H9 (cell line): ENCODE measurements at regions not wholly inside any gene's neighbourhood (a gene's known extent, or its start where the extent isn't known, plus 50 kb on each side); places are given as distances from the start of the nearest gene placed in this dataset.

Experiments
- DNase-seq: peaks from one replicate; pipeline ENCODE4 v3.0.0-alpha.2; 2017
- H2AFZ ChIP-seq: one replicate; pipeline ENCODE4 v1.6.1; 2013; ENCODE audit warnings: mild to moderate bottlenecking, low read length, control low read depth, moderate library complexity
- H2AK5ac ChIP-seq: 2 replicates; pipeline ENCODE4 v1.6.1; 2013; ENCODE audit warnings: low read length, control low read depth, mixed read lengths; ENCODE audit not compliant: insufficient read length
- H2BK120ac ChIP-seq: one replicate; pipeline ENCODE4 v1.6.1; 2013; ENCODE audit warnings: low read depth, mild to moderate bottlenecking, low read length, control low read depth, inconsistent platforms; ENCODE audit not compliant: poor library complexity, severe bottlenecking
- H2BK12ac ChIP-seq: 2 replicates; pipeline ENCODE4 v1.6.1; 2013; ENCODE audit warnings: low read length, control low read depth, mixed read lengths, low read depth; ENCODE audit not compliant: insufficient read length
- H2BK15ac ChIP-seq: 2 replicates; pipeline ENCODE4 v1.6.1; 2013; ENCODE audit warnings: low read depth, low read length, control low read depth
- H2BK20ac ChIP-seq: one replicate; pipeline ENCODE4 v1.6.1; 2013; ENCODE audit warnings: low read depth, mild to moderate bottlenecking, low read length, control low read depth, inconsistent platforms; ENCODE audit not compliant: poor library complexity, severe bottlenecking
- H2BK5ac ChIP-seq: 2 replicates; pipeline ENCODE4 v1.6.1; 2013; ENCODE audit warnings: low read length, control low read depth, mixed read lengths; ENCODE audit not compliant: insufficient read length
- H3K14ac ChIP-seq: 2 replicates; pipeline ENCODE4 v1.6.1; 2013; ENCODE audit warnings: low read length, control low read depth; ENCODE audit not compliant: insufficient read depth
- H3K18ac ChIP-seq: 2 replicates; pipeline ENCODE4 v1.6.1; 2013; ENCODE audit warnings: low read depth, mild to moderate bottlenecking, mixed read lengths, low read length, control low read depth; ENCODE audit not compliant: insufficient read length
- H3K23ac ChIP-seq: 2 replicates; pipeline ENCODE4 v1.6.1; 2013; ENCODE audit warnings: low read length, control low read depth, mixed read lengths, low read depth; ENCODE audit not compliant: insufficient read length
- H3K23me2 ChIP-seq: 2 replicates; pipeline ENCODE4 v1.6.1; 2013; ENCODE audit warnings: low read depth, mild to moderate bottlenecking, mixed read lengths, low read length, control low read depth; ENCODE audit not compliant: insufficient read length, poor library complexity, severe bottlenecking
- H3K27ac ChIP-seq: 2 replicates; pipeline ENCODE4 v1.5.1; 2013; ENCODE audit warnings: low read length, control low read depth, mixed read lengths, low read depth; ENCODE audit not compliant: insufficient read length
- H3K27me3 ChIP-seq: 2 replicates; pipeline ENCODE4 v1.6.1; 2013; ENCODE audit warnings: low read length, control low read depth, inconsistent platforms; ENCODE audit not compliant: insufficient read depth
- H3K4ac ChIP-seq: 2 replicates; pipeline ENCODE4 v1.6.1; 2013; ENCODE audit warnings: low read depth, mild to moderate bottlenecking, control low read depth, inconsistent platforms, low read length, moderate library complexity
- H3K4me1 ChIP-seq: 2 replicates; pipeline ENCODE4 v1.6.1; 2013; ENCODE audit warnings: low read length, control low read depth, inconsistent platforms; ENCODE audit not compliant: insufficient read depth
- H3K4me2 ChIP-seq: 2 replicates; pipeline ENCODE4 v1.6.1; 2013; ENCODE audit warnings: low read length, control low read depth, mixed read lengths; ENCODE audit not compliant: insufficient read length, insufficient read depth
- H3K56ac ChIP-seq: 2 replicates; pipeline ENCODE4 v1.6.1; 2013; ENCODE audit warnings: low read depth, mild to moderate bottlenecking, mixed read lengths, low read length, control low read depth; ENCODE audit not compliant: insufficient read length
- H3K79me1 ChIP-seq: 2 replicates; pipeline ENCODE4 v1.6.1; 2013; ENCODE audit warnings: low read depth, mild to moderate bottlenecking, moderate library complexity, low read length, control low read depth, inconsistent platforms; ENCODE audit not compliant: insufficient read depth, poor library complexity, severe bottlenecking
- H3K79me2 ChIP-seq: 2 replicates; pipeline ENCODE4 v1.6.1; 2013; ENCODE audit warnings: low read length, control low read depth, inconsistent platforms; ENCODE audit not compliant: insufficient read depth
- H3K9ac ChIP-seq: 2 replicates; pipeline ENCODE4 v1.6.1; 2013; ENCODE audit warnings: low read length, control low read depth, mixed read lengths; ENCODE audit not compliant: insufficient read length; ENCODE audit errors: extremely low read depth
- H3K9me3 ChIP-seq: one replicate; pipeline ENCODE4 v1.6.1; 2013; ENCODE audit warnings: low read depth, low read length, inconsistent platforms; ENCODE audit not compliant: control insufficient read depth
- H3T11ph ChIP-seq: one replicate; pipeline ENCODE4 v1.6.1; 2013; ENCODE audit warnings: mild to moderate bottlenecking, low read length, control low read depth, inconsistent platforms
- H4K20me1 ChIP-seq: one replicate; pipeline ENCODE4 v1.6.1; 2013; ENCODE audit not compliant: control insufficient read depth, insufficient read length, insufficient read depth
- H4K5ac ChIP-seq: 2 replicates; pipeline ENCODE4 v1.6.1; 2013; ENCODE audit warnings: low read depth, mild to moderate bottlenecking, mixed read lengths, low read length, control low read depth; ENCODE audit not compliant: insufficient read length
- H4K8ac ChIP-seq: replicated peaks from 2 replicates; pipeline ENCODE4 v1.6.1; 2013; ENCODE audit warnings: low read length, control low read depth, mixed read lengths, low read depth; ENCODE audit not compliant: insufficient read length
- H4K91ac ChIP-seq: 2 replicates; pipeline ENCODE4 v1.6.1; 2013; ENCODE audit warnings: low read depth, mild to moderate bottlenecking, moderate library complexity, mixed read lengths, low read length, control low read depth; ENCODE audit not compliant: insufficient read length
- H3K27ac Mint-ChIP-seq, 3 experiments: 2 replicates in 2 of 3; 3 replicates in 1 of 3; pipeline ENCODE4 v1.8.0; 2020 to 2021; ENCODE audit warnings: mixed read lengths in 3 of 3, mild to moderate bottlenecking in 1 of 3, moderate library complexity in 1 of 3
- H3K27me3 Mint-ChIP-seq: 2 replicates; pipeline ENCODE4 v1.8.0; 2021; ENCODE audit warnings: low read depth, mild to moderate bottlenecking, moderate library complexity, mixed read lengths
- H3K36me3 Mint-ChIP-seq, 3 experiments: 2 replicates in 2 of 3; 3 replicates in 1 of 3; pipeline ENCODE4 v1.8.0; 2020 to 2021; ENCODE audit warnings: low read depth in 3 of 3, mixed read lengths in 3 of 3; ENCODE audit not compliant: insufficient read depth in 1 of 3
- H3K4me1 Mint-ChIP-seq, 2 experiments: 2 replicates each; pipeline ENCODE4 v1.8.0; 2020; ENCODE audit warnings: mixed read lengths in 2 of 2
- H3K4me3 Mint-ChIP-seq, 2 experiments: 2 replicates in 1 of 2; 3 replicates in 1 of 2; pipeline ENCODE4 v1.8.0; 2020 to 2021; ENCODE audit warnings: mild to moderate bottlenecking in 2 of 2, mixed read lengths in 2 of 2, moderate library complexity in 1 of 2
- H3K9me3 Mint-ChIP-seq, 2 experiments: 2 replicates in 1 of 2; 3 replicates in 1 of 2; pipeline ENCODE4 v1.8.0; 2020; ENCODE audit warnings: mild to moderate bottlenecking in 2 of 2, mixed read lengths in 2 of 2, moderate library complexity in 1 of 2
- CTCF ChIP-seq: fragments of 200-600 bp; sonication (generic); conservative IDR thresholded peaks from 3 replicates; pipeline ENCODE4 v1.8.0; 2021; ENCODE audit warnings: antibody characterized with exemption, mild to moderate bottlenecking
- WGBS: extraction: QIAGEN DNeasy Blood & Tissue Kit; methylation state at CpG from one replicate; pipeline ENCODE4 v1.1.7; 2013; ENCODE audit warnings: missing lambda C conversion rate, low lambda C conversion rate, mixed read lengths; ENCODE audit not compliant: insufficient read length; ENCODE audit errors: extremely low coverage; 5-methylcytosine and 5-hydroxymethylcytosine counted together

GRCh38 chr11:116274521-116274920 is 498.3 kb downstream of the BUD13 start:
- Histone ChIP-seq H4K8ac (no peak overlapping the region), H2AK5ac (no peak overlapping the region), H3K56ac (no peak overlapping the region), H3K4ac (no peak overlapping the region), H2BK20ac (no peak overlapping the region), H2BK5ac (no peak overlapping the region), H4K20me1 (no peaks in the 10 kb centered on the region), H3K79me1 (no peaks in the 10 kb centered on the region), H2BK12ac (no peak overlapping the region), H4K5ac (no peak overlapping the region), H3K23me2 (no peaks in the 10 kb centered on the region), H3K9ac (no peak overlapping the region), H3K79me2 (no peaks in the 10 kb centered on the region), H3K27ac (no peak overlapping the region), H3K23ac (no peak overlapping the region), H3K4me2 (no peak overlapping the region), H3K4me1 (no peaks in the 10 kb centered on the region; the same call in 1 of the 2 replicates), H4K91ac (no peak overlapping the region), H2AFZ (no peak overlapping the region), H3T11ph (no peak overlapping the region), H2BK120ac (no peak overlapping the region), H3K27me3 (no peaks in the 10 kb centered on the region), H3K9me3 (no peaks in the 10 kb centered on the region), H2BK15ac (no peak overlapping the region), H3K14ac (no peak overlapping the region), H3K18ac (no peak overlapping the region)
- no peaks in the 10 kb centered on the region for H3K36me3 Mint-ChIP-seq
- no peaks in the 10 kb centered on the region for H3K9me3 Mint-ChIP-seq
- peaks cover 1% of the 10 kb centered on the region; the same call in 1 of the 2 replicates for H3K27me3 Mint-ChIP-seq
- no peak overlapping the region for H3K4me3 Mint-ChIP-seq
- WGBS: no CpG with 5 or more reads among the region's 4 CpGs
- DNase-seq: no peak
- no peak for TF ChIP-seq CTCF
- peaks cover 0 to 5% of the 10 kb centered on the region in 2 experiments; a peak in 2 of 4 replicates for H3K4me1 Mint-ChIP-seq
- no peak overlapping the region for H3K27ac Mint-ChIP-seq
